ENCODE measurements at regions not wholly inside any gene's neighbourhood (a gene's known extent, or its start where the extent isn't known, plus 50 kb on each side); places are given as distances from the start of the nearest gene placed in this dataset.
"Not testable (repeated sequence)": the region's sequence is repeated elsewhere in the genome, so short reads cannot be mapped to it uniquely, and the experiment has no call there.

DNA sequence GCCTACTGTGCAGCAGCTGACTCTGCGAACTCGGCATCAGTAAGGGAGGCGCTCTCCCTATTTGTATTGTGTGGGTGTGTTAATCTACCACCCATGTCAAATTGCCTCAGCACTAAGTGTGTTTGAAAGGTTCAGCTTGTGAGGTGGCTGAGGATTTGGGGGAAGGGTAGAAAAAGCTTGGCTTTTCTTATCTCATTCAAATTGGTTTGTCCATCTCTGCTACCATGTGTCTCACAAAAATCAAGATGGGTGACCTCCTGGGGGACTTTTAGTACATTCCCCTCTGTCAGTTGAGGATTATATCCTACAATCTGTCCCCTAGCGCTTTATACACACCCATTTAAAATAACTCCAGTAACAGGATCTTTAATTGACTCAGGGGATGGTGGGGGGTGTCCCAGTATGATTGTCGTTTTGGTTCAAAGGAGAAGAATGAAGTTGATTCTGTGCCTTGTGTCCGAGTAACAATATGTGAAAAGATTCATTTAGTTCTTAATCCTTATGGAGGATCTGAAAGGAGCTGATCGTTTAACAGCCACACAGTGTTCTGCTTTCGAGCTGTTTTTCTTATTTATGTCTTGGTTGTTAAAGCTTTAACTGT, 609.6 kb downstream of the PKHD1 start:
- no peak overlapping the region for H3K27ac ChIP-seq (ENCODE audit: low read depth, low read length)
- H3K9me3 ChIP-seq (ENCODE audit: control insufficient read depth, insufficient read depth, low read length): no peaks in the 10 kb centered on the region
- H4K20me1 ChIP-seq (ENCODE audit: control insufficient read depth, insufficient read depth, low read depth, low read length): no peaks in the 10 kb centered on the region
- H3K79me2 ChIP-seq (ENCODE audit: control insufficient read depth, low read length): no peaks in the 10 kb centered on the region
- no peaks in the 10 kb centered on the region for H3K27me3 ChIP-seq (ENCODE audit: control insufficient read depth, low read length)
- no peaks in the 10 kb centered on the region for H3K9me2 ChIP-seq (replicated peaks; ENCODE audit: control insufficient read depth, low read length)
- H3K36me3 ChIP-seq (ENCODE audit: control insufficient read depth, low read length): no peaks in the 10 kb centered on the region
- H3K4me1 ChIP-seq (ENCODE audit: control insufficient read depth, low read length): no peaks in the 10 kb centered on the region
- no peaks in the 10 kb centered on the region for H3F3A ChIP-seq (ENCODE audit: control insufficient read depth, insufficient read depth)
- no peak overlapping the region for H3K4me2 ChIP-seq (ENCODE audit: low read length)
- TF ChIP-seq EZH2phosphoT487 (IDR thresholded peaks at IDR 0.05; ENCODE audit: borderline replicate concordance, low read length): no peak
- no peak for TF ChIP-seq CTCF (IDR thresholded peaks at IDR 0.05; ENCODE audit: low read depth, low read length, poor library complexity, severe bottlenecking)
- no peak overlapping the region for H3K4me3 ChIP-seq (ENCODE audit: low read length)

- no peak overlapping the region for H3K27ac ChIP-seq (ENCODE audit: low read depth, low read length)
- H3K36me3 ChIP-seq (ENCODE audit: control insufficient read depth, low read length): no peaks in the 10 kb centered on the region
- no peak overlapping the region for H3K4me3 ChIP-seq (ENCODE audit: low read length)
- no peaks in the 10 kb centered on the region for H3K9me3 ChIP-seq (ENCODE audit: control insufficient read depth, insufficient read depth, low read length)
- H3K4me2 ChIP-seq (ENCODE audit: low read length): no peak overlapping the region
- TF ChIP-seq EZH2phosphoT487 (IDR thresholded peaks at IDR 0.05; ENCODE audit: borderline replicate concordance, low read length) (no peak), CTCF (IDR thresholded peaks at IDR 0.05; ENCODE audit: low read depth, low read length, poor library complexity, severe bottlenecking) (no peak)
- H3K27me3 ChIP-seq (ENCODE audit: control insufficient read depth, low read length): no peaks in the 10 kb centered on the region
- no peaks in the 10 kb centered on the region for H3K9me2 ChIP-seq (replicated peaks; ENCODE audit: control insufficient read depth, low read length)
- H3K79me2 ChIP-seq (ENCODE audit: control insufficient read depth, low read length): no peaks in the 10 kb centered on the region
- H3F3A ChIP-seq (ENCODE audit: control insufficient read depth, insufficient read depth): no peaks in the 10 kb centered on the region
- no peaks in the 10 kb centered on the region for H3K4me1 ChIP-seq (ENCODE audit: control insufficient read depth, low read length)
- H4K20me1 ChIP-seq (ENCODE audit: control insufficient read depth, insufficient read depth, low read depth, low read length): no peaks in the 10 kb centered on the region
These were observed 608.1 kb downstream of the PKHD1 start for GRCh38 chr6:51479296-51479695.

- Histone ChIP-seq H3F3A (ENCODE audit: control insufficient read depth, insufficient read depth) (no peaks in the 10 kb centered on the region), H4K20me1 (ENCODE audit: control insufficient read depth, insufficient read depth, low read depth, low read length) (no peaks in the 10 kb centered on the region), H3K79me2 (ENCODE audit: control insufficient read depth, low read length) (no peaks in the 10 kb centered on the region), H3K36me3 (ENCODE audit: control insufficient read depth, low read length) (no peaks in the 10 kb centered on the region), H3K4me1 (ENCODE audit: control insufficient read depth, low read length) (no peaks in the 10 kb centered on the region), H3K27me3 (ENCODE audit: control insufficient read depth, low read length) (no peaks in the 10 kb centered on the region), H3K4me2 (ENCODE audit: low read length) (no peak overlapping the region), H3K9me2 (replicated peaks; ENCODE audit: control insufficient read depth, low read length) (no peaks in the 10 kb centered on the region), H3K4me3 (ENCODE audit: low read length) (no peak overlapping the region), H3K9me3 (ENCODE audit: control insufficient read depth, insufficient read depth, low read length) (no peaks in the 10 kb centered on the region), H3K27ac (ENCODE audit: low read depth, low read length) (no peak overlapping the region)
- TF ChIP-seq EZH2phosphoT487 (IDR thresholded peaks at IDR 0.05; ENCODE audit: borderline replicate concordance, low read length): no peak
- no peak for TF ChIP-seq CTCF (IDR thresholded peaks at IDR 0.05; ENCODE audit: low read depth, low read length, poor library complexity, severe bottlenecking)
These were observed 607.4 kb downstream of the PKHD1 start for GRCh38 chr6:51480040-51480439.

- H3F3A ChIP-seq (ENCODE audit: control insufficient read depth, insufficient read depth); H3K79me2 ChIP-seq (ENCODE audit: control insufficient read depth, low read length); H3K27ac ChIP-seq (ENCODE audit: low read depth, low read length); H3K27me3 ChIP-seq (ENCODE audit: control insufficient read depth, low read length); H3K4me1 ChIP-seq (ENCODE audit: control insufficient read depth, low read length); H3K4me2 ChIP-seq (ENCODE audit: low read length); H3K36me3 ChIP-seq (ENCODE audit: control insufficient read depth, low read length); H3K4me3 ChIP-seq (ENCODE audit: low read length); H3K9me2 ChIP-seq (replicated peaks; ENCODE audit: control insufficient read depth, low read length); H4K20me1 ChIP-seq (ENCODE audit: control insufficient read depth, insufficient read depth, low read depth, low read length); H3K9me3 ChIP-seq (ENCODE audit: control insufficient read depth, insufficient read depth, low read length): not testable (repeated sequence)
These were observed 601.5 kb downstream of the PKHD1 start for GRCh38 chr6:51485869-51486268.
